ENCODE measurements at regions not wholly inside any gene's neighbourhood (a gene's known extent, or its start where the extent isn't known, plus 50 kb on each side); places are given as distances from the start of the nearest gene placed in this dataset.

- TF ChIP-seq CTCF (IDR thresholded peaks at IDR 0.05; ENCODE audit: poor library complexity, severe bottlenecking) (no peak), EP300 (conservative IDR thresholded peaks at IDR 0.05; ENCODE audit: poor library complexity, severe bottlenecking) (no peak)
Observed at GRCh38 chr1:229031061-229031460, 239.8 kb upstream of the RAB4A start.
